Tibial artery (tissue), 4 donors: ENCODE measurements at regions not wholly inside any gene's neighbourhood (a gene's known extent, or its start where the extent isn't known, plus 50 kb on each side); places are given as distances from the start of the nearest gene placed in this dataset.

Source experiments
- DNase-seq, 2 donors: peaks; one replicate each; pipeline ENCODE4 v3.0.0-alpha.2; 2019
- H3K27ac ChIP-seq, 2 donors: fragments of 200-600 bp; sonication (generic) in 1 of 2; 1 replicate in 1 of 2; 2 replicates in 1 of 2; pipeline ENCODE4 v1.5.1; 2018 to 2019; ENCODE audit warnings: mild to moderate bottlenecking in 1 of 2
- H3K27me3 ChIP-seq, 2 donors: fragments of 200-600 bp; sonication (generic) in 1 of 2; one replicate each; pipeline versions ENCODE4 v1.5.1 to v1.6.0; 2016 to 2019
- H3K36me3 ChIP-seq, 3 donors: fragments of 200-600 bp; sonication (generic) in 2 of 3; one replicate each; pipeline ENCODE4 v1.5.1; 2016 to 2019; ENCODE audit warnings: mild to moderate bottlenecking in 2 of 3
- H3K4me1 ChIP-seq, 4 donors: fragments of 200-600 bp; sonication (generic) in 2 of 4; 1 replicate in 3 of 4; 2 replicates in 1 of 4; pipeline ENCODE4 v1.5.1; 2016 to 2019
- H3K4me3 ChIP-seq, 2 donors: fragments of 200-600 bp; sonication (generic) in 1 of 2; 1 replicate in 1 of 2; 2 replicates in 1 of 2; pipeline ENCODE4 v1.5.1; 2018 to 2019; ENCODE audit warnings: mild to moderate bottlenecking in 2 of 2
- H3K9me3 ChIP-seq, 3 donors: fragments of 200-600 bp; sonication (generic) in 1 of 3; one replicate each; pipeline ENCODE4 v1.5.1; 2016 to 2019
- CTCF ChIP-seq, 2 experiments: fragments of 200-600 bp in 1 of 2; fragments of 450-650 bp in 1 of 2; IDR thresholded peaks; one replicate each; pipeline ENCODE4 v1.5.1; 2017 to 2019; ENCODE audit warnings: antibody characterized with exemption in 2 of 2, mild to moderate bottlenecking in 1 of 2, moderate library complexity in 1 of 2
- intact Hi-C: fragments of 100-400 bp; cut with DNase I; formaldehyde crosslinking; loops from one replicate; pipeline ENCODE4 v1.15.0; 2023; ENCODE audit warnings: low total_unique reads

- Histone ChIP-seq H3K4me3 (no peak overlapping the region), H3K27me3 (peaks cover 0 to 73% of the 10 kb centered on the region in 2 donors), H3K27ac (no peak overlapping the region), H3K9me3 (no peaks in the 10 kb centered on the region), H3K36me3 (no peaks in the 10 kb centered on the region), H3K4me1 (no peaks in the 10 kb centered on the region)
- no peak for TF ChIP-seq CTCF (IDR thresholded peaks at IDR 0.05)
- intact Hi-C loops: no loop called here
- DNase-seq: no peak
Measured at GRCh38 chr22:47281126-47282106, 519.0 kb downstream of the TBC1D22A start.

- Histone ChIP-seq H3K27me3 (peaks cover 0 to 66% of the 10 kb centered on the region in 2 donors), H3K4me3 (no peak overlapping the region), H3K4me1 (peaks cover 0 to 6% (median 2%) of the 10 kb centered on the region in 4 donors), H3K27ac (no peak overlapping the region), H3K36me3 (no peaks in the 10 kb centered on the region), H3K9me3 (no peaks in the 10 kb centered on the region)
- intact Hi-C loops: no loop called here
- no peak for DNase-seq
- TF ChIP-seq CTCF (IDR thresholded peaks at IDR 0.05): no peak
Measured at GRCh38 chr22:47280301-47280700, 517.9 kb downstream of the TBC1D22A start.

GRCh38 chr22:47279746-47280145, 517.3 kb downstream of the TBC1D22A start:
- Histone ChIP-seq H3K27me3 (peaks cover 0 to 66% of the 10 kb centered on the region in 2 donors), H3K4me1 (peaks cover 0 to 6% (median 2%) of the 10 kb centered on the region in 4 donors), H3K27ac (no peak overlapping the region), H3K36me3 (no peaks in the 10 kb centered on the region), H3K9me3 (no peaks in the 10 kb centered on the region), H3K4me3 (no peak overlapping the region)
- no peak for TF ChIP-seq CTCF (IDR thresholded peaks at IDR 0.05)
- intact Hi-C loops: no loop called here
- no peak for DNase-seq

- no peak for DNase-seq
- intact Hi-C loops: no loop called here
- Histone ChIP-seq H3K4me3 (no peak overlapping the region), H3K27me3 (peaks cover 0 to 63% of the 10 kb centered on the region in 2 donors), H3K9me3 (no peaks in the 10 kb centered on the region), H3K4me1 (peaks cover 0 to 6% (median 2%) of the 10 kb centered on the region in 4 donors), H3K36me3 (no peaks in the 10 kb centered on the region), H3K27ac (no peak overlapping the region)
- TF ChIP-seq CTCF (IDR thresholded peaks at IDR 0.05): no peak
Measured at GRCh38 chr22:47279337-47279736, 516.9 kb downstream of the TBC1D22A start.

DNA sequence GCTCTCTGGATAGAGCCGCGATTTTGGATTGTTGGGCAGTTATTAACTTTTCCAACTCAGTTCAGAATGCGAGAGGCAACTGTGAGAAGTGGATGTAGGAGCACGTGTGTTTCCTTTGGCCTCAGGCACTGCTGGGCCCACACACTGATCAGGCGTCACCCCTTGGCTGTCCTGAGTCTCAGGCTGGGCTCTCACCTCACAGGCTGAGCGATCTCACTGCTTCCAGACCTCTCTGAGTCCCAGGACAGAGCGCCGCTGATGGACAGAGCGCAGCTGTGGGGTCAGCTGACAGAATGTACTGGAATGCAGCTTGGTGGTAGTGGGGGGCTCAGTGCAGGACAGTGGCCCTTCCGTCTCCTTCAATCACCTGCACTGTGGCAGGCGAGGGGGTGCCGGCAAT, 516.2 kb downstream of the TBC1D22A start:
- Histone ChIP-seq H3K36me3 (no peaks in the 10 kb centered on the region), H3K27ac (no peak overlapping the region), H3K27me3 (peaks cover 0 to 56% of the 10 kb centered on the region in 2 donors), H3K4me1 (peaks cover 0 to 6% (median 2%) of the 10 kb centered on the region in 4 donors), H3K9me3 (no peaks in the 10 kb centered on the region), H3K4me3 (no peak overlapping the region)
- no peak for TF ChIP-seq CTCF (IDR thresholded peaks at IDR 0.05)
- intact Hi-C loops: no loop called here
- DNase-seq: peak in 1 of 2 donors; percentile 35
